Astrocyte of the cerebellum (primary cell): ENCODE measurements at regions not wholly inside any gene's neighbourhood (a gene's known extent, or its start where the extent isn't known, plus 50 kb on each side); places are given as distances from the start of the nearest gene placed in this dataset.

ENCODE experiments used
- DNase-seq: peaks from one replicate; pipeline ENCODE4 v3.0.0-alpha.2; 2011; ENCODE audit warnings: low read depth
- H3K4me3 ChIP-seq: 2 replicates; pipeline ENCODE4 v1.5.1; 2011; ENCODE audit warnings: mild to moderate bottlenecking, low read depth, low read length, moderate library complexity
- in situ Hi-C: cut with HindIII; loops from 2 replicates; pipeline ENCODE4 v1.10.0; 2017; ENCODE audit warnings: low sequenced_read_pairs
- TF ChIP-seq, protein P1 (sequence below): IDR thresholded peaks from 2 replicates; pipeline ENCODE4 v1.5.1; 2012; ENCODE audit warnings: low read length, low read depth, moderate library complexity, mild to moderate bottlenecking; ENCODE audit errors: missing control alignments

DNA sequence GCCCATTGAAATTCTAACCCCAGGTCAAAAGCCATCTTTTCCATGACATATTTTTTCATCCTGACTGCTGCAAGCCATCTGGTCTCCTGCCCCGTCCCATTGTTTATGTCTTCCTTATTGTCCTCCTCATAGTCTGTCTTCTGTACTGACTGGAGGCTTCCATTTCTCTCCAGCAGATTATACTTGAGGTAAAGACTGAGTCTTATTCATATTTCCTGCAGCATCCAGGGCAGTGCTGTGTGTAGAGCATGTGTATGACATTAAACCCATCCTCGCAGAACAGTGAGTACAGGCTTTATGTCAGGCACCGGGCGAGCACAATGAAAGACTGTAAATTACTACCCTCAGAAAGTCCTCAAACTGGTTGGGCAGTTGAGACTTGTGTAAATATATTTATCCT is 275.1 kb downstream of the C4orf33 start:
- no peak overlapping the region for H3K4me3 ChIP-seq
- TF ChIP-seq, protein P1, sequence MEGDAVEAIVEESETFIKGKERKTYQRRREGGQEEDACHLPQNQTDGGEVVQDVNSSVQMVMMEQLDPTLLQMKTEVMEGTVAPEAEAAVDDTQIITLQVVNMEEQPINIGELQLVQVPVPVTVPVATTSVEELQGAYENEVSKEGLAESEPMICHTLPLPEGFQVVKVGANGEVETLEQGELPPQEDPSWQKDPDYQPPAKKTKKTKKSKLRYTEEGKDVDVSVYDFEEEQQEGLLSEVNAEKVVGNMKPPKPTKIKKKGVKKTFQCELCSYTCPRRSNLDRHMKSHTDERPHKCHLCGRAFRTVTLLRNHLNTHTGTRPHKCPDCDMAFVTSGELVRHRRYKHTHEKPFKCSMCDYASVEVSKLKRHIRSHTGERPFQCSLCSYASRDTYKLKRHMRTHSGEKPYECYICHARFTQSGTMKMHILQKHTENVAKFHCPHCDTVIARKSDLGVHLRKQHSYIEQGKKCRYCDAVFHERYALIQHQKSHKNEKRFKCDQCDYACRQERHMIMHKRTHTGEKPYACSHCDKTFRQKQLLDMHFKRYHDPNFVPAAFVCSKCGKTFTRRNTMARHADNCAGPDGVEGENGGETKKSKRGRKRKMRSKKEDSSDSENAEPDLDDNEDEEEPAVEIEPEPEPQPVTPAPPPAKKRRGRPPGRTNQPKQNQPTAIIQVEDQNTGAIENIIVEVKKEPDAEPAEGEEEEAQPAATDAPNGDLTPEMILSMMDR, result no peak

DNA sequence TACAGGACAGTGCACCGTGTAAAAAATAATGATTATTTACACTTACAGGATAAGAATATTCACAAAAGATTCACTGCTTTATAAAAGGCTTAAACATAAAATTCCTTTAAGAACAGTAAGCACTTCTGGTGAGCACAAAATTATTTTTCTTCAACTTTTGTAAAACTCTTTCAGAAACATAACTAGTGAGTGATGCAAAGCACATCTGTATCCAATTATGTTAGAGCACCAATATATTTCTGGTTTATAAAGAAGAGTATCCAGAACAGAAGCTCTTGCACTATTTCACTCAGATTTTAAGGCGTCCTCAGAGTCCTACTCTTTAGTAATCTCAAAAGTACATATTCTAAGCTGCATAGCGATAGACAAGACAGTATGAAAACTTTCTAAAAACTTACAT is 276.0 kb downstream of the C4orf33 start:
- DNase-seq, result no peak
- TF ChIP-seq, protein P1, result no peak
- in situ Hi-C loops, result no loop called here

More for the DNA sequence above, 275.1 kb downstream of the C4orf33 start:
- DNase-seq, result no peak
- in situ Hi-C loops, result no loop called here

DNA sequence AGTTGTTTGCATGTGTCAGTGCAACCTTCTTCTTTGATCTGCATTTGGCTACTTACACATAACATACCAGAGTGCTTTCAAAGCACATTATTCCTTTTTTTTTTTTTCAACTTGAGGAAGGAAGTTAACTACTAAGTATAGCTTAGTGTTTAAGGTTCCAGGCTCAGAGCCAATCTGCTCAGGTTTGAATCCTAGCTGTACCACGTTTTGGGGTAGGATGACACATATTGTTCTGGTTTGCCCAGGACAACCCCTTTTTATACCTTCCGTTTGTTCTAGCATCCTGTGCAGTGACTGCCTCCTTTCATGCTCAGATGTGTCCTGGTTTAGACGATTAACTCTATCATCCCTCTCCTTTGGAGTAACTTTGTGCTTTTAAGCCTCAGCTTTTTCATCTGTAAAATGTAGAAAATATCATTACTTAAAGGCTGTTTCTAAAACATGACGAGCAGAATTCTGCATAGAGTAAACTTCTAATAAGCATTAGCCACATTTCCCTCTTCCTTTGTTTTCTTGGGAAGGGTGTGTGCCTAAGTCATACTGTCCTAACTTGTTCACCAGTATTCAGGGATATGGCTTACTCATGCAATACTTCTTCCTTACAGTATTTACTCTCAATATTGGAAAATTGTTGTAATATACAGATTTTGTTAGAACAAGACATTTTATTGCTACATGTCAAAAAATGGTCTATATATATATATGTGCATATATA is 281.3 kb downstream of the C4orf33 start:
- TF ChIP-seq, protein P1, result no peak
- no peak overlapping the region for H3K4me3 ChIP-seq
- in situ Hi-C loops, result no loop called here
- peak; percentile 19 for DNase-seq

More for the DNA sequence above, 276.0 kb downstream of the C4orf33 start:
- no peak overlapping the region for H3K4me3 ChIP-seq

DNA sequence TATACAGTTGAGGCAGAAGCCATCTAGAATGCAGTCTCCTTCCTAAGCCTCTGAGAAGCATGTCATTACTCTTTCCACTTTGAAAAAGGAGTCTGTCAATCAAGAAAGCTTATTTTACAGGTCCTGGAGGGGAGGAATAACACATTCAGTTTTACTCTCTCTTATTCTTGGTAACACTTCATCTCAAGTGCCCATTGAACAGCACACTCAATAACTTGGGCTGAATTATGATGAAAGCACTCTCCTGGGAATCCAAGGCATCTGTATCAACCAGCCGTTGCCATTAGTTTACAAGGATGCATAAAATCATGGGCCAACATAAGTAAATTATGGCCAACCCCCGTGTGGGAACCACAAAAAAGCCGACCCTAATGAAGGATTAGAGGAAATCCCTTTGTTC is 282.4 kb downstream of the C4orf33 start:
- DNase-seq, result no peak
- TF ChIP-seq, protein P1, result no peak
- in situ Hi-C loops, result no loop called here
- no peak overlapping the region for H3K4me3 ChIP-seq

DNA sequence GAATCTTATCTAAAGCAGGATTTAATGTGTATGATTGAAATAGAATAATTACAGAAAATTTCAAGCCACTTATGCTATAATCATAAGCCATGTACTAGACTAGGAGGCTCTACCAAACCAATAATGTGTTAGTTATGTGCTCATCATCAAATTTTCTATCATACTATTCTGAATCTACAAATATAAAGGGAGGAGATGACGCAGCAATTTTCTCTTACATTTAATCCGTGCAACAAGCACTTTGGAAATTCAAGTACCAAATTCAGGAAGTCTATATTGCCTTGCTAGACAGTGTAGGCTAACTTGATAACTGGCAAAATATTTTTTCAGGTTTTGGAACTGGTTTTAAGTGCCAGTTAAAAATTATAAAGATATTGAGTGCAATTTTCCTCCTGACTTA is 283.5 kb downstream of the C4orf33 start:
- TF ChIP-seq, protein P1, result no peak
- no peak overlapping the region for H3K4me3 ChIP-seq
- in situ Hi-C loops, result no loop called here
- DNase-seq, result no peak

DNA sequence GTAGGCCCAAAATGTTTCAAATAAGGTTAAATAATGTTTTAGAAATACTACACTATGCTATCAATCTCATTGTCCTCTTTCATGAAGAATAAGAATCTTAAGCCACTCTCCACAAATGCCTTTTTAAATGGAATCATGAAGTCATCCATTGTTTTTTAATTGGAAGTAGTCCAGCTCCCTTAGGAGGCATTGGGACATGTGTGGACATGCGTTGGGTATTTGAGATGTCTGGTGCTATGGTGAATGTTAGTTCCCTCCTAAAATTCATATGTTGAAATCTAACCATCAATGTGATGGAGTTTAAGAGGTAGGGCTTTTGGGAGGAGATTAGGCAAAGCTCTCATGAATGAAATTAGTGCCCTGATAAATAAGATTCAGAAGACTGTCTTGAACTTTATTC is 289.0 kb downstream of the C4orf33 start:
- TF ChIP-seq, protein P1, result no peak
- no peak overlapping the region for H3K4me3 ChIP-seq
- no peak for DNase-seq
- in situ Hi-C loops, result no loop called here
